GM08714 (cell line): ENCODE measurements at regions not wholly inside any gene's neighbourhood (a gene's known extent, or its start where the extent isn't known, plus 50 kb on each side); places are given as distances from the start of the nearest gene placed in this dataset.
"Not testable (repeated sequence)": the region's sequence is repeated elsewhere in the genome, so short reads cannot be mapped to it uniquely, and the experiment has no call there.

Experiments
- H3K4me3 ChIP-seq: fragments of 200-500 bp; sonication (Bioruptor generic); 2 replicates; pipeline ENCODE4 v1.5.1; 2014; ENCODE audit warnings: mild to moderate bottlenecking, low read length, inconsistent platforms
- ZNF274 ChIP-seq: IDR thresholded peaks from 2 replicates; pipeline ENCODE4 v1.6.1; 2012; ENCODE audit warnings: mild to moderate bottlenecking, low read depth, low read length

GRCh38 chr15:96213896-96214295 lies 116.6 kb upstream of the NR2F2 start:
- H3K4me3 ChIP-seq, result no peak overlapping the region
- TF ChIP-seq ZNF274, result no peak

DNA sequence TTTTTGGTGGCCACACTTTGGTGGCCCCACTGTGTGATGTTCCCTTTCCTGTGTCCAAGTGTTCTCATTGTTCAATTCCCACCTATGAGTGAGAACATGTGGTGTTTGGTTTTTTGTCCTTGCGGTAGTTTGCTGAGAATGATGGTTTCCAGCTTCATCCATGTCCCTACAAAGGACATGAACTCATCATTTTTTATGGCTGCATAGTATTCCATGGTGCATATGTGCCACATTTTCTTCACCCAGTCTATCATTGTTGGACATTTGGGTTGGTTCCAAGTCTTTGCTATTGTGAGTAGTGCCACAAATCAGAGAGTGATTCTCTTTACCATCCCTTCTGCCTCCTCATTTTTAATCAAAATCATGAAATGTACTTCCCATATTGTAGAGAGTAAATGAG lies 114.0 kb upstream of the NR2F2 start:
- H3K4me3 ChIP-seq, result not testable (repeated sequence)

DNA sequence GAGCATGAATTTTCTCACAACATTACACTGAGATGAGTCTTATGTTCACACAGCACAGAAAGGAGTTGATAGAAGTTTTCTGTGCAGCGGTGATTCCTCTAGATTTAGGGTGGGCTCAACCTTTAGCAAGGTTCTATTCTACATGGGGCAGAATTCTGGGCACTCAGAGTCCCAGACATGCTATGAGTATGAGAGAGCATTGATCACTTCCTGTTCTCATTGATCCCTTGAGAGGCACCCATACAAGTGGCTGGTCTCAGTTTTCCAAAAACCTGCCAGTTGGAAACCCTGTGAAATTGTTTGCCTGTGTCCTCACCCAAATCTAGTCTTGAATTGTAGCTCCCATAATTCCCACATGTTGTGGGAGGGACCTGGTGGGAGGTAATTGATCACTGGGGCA lies 112.5 kb upstream of the NR2F2 start:
- no peak overlapping the region for H3K4me3 ChIP-seq
- TF ChIP-seq ZNF274, result no peak

DNA sequence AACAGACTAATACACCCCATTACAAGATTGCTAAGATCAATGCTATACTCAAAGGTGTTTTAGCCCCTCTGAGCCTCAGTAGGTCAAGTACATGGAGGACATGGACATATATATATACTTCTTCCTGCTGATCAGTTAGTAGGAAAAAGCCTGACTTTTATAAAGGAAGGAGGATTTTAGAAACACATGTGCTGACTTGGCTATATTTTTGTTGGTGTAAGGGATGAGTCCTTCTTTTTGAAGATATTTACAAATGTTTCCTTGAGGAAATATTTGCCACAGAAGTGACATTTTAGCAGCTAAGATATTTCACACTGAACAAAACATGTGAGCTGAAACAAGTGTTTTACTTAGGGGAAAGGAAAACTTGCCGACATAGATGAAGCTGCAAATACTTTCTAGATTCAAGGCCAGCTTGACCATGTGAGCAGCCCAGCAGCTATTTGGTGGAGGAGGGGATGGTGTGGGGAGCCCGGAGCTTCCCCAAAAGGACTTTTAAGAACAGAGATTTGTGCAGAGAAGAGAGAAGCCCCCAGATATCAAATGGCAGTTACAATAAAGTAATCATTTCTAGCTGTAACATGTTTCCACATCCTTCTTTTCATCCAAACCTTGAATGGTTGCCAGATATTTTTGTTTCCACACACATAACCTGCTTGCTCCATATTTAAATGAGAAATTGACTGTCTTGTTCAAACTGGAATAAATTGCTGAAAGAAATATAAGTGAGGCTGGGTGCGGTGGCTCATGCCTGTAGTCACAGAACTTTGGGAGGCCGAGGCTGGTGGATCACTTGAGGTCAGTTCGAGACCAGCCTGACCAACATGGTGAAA lies 111.7 kb upstream of the NR2F2 start:
- TF ChIP-seq ZNF274, result no peak
- no peak overlapping the region for H3K4me3 ChIP-seq

GRCh38 chr15:96219681-96220080 lies 110.8 kb upstream of the NR2F2 start:
- no peak overlapping the region for H3K4me3 ChIP-seq

DNA sequence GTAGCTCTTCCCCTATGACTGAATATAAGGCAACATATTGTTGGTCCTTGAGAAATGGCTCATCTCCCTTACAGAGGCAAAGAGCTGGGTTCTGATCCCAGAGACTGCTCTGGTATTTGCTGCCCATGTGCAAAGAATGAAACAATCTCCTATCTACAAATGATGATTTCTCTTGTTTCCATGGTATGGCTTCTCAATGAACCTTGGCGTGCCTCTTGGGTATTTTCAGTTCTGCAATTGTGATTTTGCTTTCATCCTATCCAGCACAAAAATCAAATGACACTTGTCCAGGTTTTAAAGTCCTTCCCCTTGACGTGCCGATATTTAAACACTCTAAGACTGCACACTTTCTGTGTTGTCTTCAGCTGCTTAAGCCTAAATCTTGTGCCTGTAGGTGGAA lies 109.8 kb upstream of the NR2F2 start:
- TF ChIP-seq ZNF274, result no peak
- H3K4me3 ChIP-seq, result no peak overlapping the region

More at GRCh38 chr15:96219681-96220080, 110.8 kb upstream of the NR2F2 start:
- no peak for TF ChIP-seq ZNF274

GRCh38 chr15:96222981-96223380 lies 107.5 kb upstream of the NR2F2 start:
- H3K4me3 ChIP-seq, result no peak overlapping the region
- no peak for TF ChIP-seq ZNF274

- no peak for TF ChIP-seq ZNF274
- H3K4me3 ChIP-seq, result no peak overlapping the region
These were observed 106.6 kb upstream of the NR2F2 start for GRCh38 chr15:96223939-96224338.

DNA sequence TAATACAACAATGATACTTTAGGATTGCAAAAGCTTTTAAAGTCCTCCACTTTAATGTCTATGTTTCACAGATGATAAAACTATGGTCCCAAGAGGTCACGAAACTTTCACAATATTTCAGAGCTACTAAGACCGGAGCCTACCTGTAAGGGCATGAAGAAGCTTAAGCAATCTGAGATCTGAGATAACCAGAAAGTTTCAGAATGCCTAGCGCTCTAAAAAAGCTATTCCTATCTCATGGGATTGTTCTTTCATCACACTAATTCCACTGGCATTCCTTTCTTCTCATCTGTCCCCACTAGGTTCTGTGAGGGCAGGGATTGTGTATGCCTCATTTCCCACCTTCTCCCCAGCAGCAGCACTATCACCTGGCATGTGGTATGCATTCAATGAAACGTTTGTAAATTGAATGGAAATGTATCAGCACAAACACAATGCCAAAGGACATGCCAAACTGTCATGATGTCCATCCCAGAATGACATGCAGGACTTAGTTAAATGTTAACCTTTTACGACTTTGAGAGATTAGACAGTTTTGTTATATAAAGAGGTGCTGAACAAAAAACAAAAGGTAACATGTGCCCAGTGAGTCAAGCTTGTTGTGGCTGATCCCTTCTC lies 104.7 kb upstream of the NR2F2 start:
- TF ChIP-seq ZNF274, result no peak
- no peak overlapping the region for H3K4me3 ChIP-seq

GRCh38 chr15:96230526-96231181 lies 99.8 kb upstream of the NR2F2 start:
- no peak overlapping the region for H3K4me3 ChIP-seq
- TF ChIP-seq ZNF274, result no peak

DNA sequence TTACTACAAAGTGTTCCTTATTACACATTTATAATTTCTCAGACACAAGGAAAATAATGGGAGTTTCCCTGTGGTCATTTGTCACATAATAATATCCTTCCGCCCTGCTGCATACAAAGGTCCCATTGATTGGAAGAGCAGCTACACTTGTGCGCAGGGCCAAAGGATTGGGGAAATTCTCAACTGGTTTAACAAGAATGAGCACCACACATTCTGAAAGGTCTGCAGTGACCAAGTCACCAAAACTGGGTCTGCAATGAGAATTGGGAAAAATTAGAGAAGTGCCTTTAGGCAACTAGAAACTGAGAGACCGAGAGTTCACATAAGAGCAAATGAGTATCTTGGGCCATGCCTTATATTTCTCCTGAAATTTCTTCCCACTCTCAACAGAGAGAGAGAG lies 98.2 kb upstream of the NR2F2 start:
- TF ChIP-seq ZNF274, result no peak
- H3K4me3 ChIP-seq, result no peak overlapping the region

GRCh38 chr15:96234109-96234892 lies 96.2 kb upstream of the NR2F2 start:
- H3K4me3 ChIP-seq, result no peak overlapping the region
- no peak for TF ChIP-seq ZNF274

- TF ChIP-seq ZNF274, result no peak
- H3K4me3 ChIP-seq, result no peak overlapping the region
These were observed 93.5 kb upstream of the NR2F2 start for GRCh38 chr15:96237002-96237401.

- no peak overlapping the region for H3K4me3 ChIP-seq
- TF ChIP-seq ZNF274, result no peak
These were observed 87.7 kb upstream of the NR2F2 start for GRCh38 chr15:96242761-96243160.
